ENCODE measurements at regions not wholly inside any gene's neighbourhood (a gene's known extent, or its start where the extent isn't known, plus 50 kb on each side); places are given as distances from the start of the nearest gene placed in this dataset.

DNA sequence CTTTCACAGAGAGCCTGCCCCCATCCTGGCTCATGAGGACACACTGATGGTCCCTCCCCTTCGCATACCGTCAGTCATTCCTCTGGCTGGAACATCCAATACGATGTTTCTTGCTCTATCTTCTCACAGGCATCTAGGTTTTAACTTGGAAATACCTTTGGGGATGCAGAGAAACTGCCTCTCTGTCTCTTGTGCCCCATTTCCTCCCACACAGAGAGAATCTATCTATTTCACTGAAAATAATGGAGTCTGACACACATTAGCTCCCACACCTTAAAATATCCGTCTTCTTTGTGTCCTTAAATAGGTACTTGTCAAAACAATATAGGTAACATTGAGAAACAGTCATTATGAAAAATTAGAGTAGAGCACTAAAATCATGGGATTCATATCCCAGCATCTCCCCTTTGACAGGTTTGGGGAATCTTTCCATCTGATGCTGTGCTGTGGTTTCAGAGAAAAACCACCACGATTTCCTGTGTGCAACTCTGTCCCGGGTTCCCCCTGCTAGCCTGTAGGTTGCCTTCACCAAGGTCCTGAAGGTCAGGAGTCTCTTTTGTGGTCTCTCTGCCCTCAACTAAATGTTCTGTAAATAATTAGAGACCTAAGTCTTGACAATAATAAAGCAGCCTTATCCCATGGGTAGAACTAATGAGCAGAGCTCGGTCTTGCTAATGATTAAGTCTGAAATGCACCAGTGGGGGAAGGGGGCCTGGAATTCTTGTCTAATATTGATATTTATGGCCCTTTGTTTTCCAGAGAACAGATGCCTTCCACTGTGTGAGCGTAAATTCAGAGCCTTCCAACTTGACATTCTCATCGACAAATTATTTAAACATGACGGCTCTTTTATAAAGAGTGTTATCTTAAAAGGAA lies 371.0 kb downstream of the ICE1 start:
- Mint-ChIP-seq H3K27me3 (ENCODE audit: low read depth) (peaks cover 6% of the 10 kb centered on the region), H3K36me3 (ENCODE audit: low read depth) (no peaks in the 10 kb centered on the region), H3K27ac (ENCODE audit: unreplicated experiment) (peak overlapping the region; percentile 16), H3K9me3 (no peaks in the 10 kb centered on the region), H3K4me1 (peaks cover 14% of the 10 kb centered on the region), H3K4me3 (no peak overlapping the region)
- no peak for TF ChIP-seq CTCF (conservative IDR thresholded peaks at IDR 0.05)
- no peak for DNase-seq (ENCODE audit: low read depth, low spot score)

GRCh38 chr5:5792106-5792505 lies 369.6 kb downstream of the ICE1 start:
- Mint-ChIP-seq H3K36me3 (ENCODE audit: low read depth) (no peaks in the 10 kb centered on the region), H3K27me3 (ENCODE audit: low read depth) (peaks cover 6% of the 10 kb centered on the region), H3K27ac (ENCODE audit: unreplicated experiment) (no peak overlapping the region), H3K4me1 (peaks cover 14% of the 10 kb centered on the region), H3K9me3 (no peaks in the 10 kb centered on the region), H3K4me3 (no peak overlapping the region)
- no peak for DNase-seq (ENCODE audit: low read depth, low spot score)
- TF ChIP-seq CTCF (conservative IDR thresholded peaks at IDR 0.05), result no peak

- Mint-ChIP-seq H3K36me3 (ENCODE audit: low read depth) (no peaks in the 10 kb centered on the region), H3K4me3 (no peak overlapping the region), H3K27me3 (ENCODE audit: low read depth) (peaks cover 6% of the 10 kb centered on the region), H3K27ac (ENCODE audit: unreplicated experiment) (no peak overlapping the region), H3K4me1 (peaks cover 12% of the 10 kb centered on the region), H3K9me3 (peaks cover 5% of the 10 kb centered on the region)
- TF ChIP-seq CTCF (conservative IDR thresholded peaks at IDR 0.05), result no peak
- DNase-seq (ENCODE audit: low read depth, low spot score), result no peak
Observed at GRCh38 chr5:5788793-5789192, 366.3 kb downstream of the ICE1 start.

- Mint-ChIP-seq H3K36me3 (ENCODE audit: low read depth) (no peaks in the 10 kb centered on the region), H3K4me1 (peaks cover 9% of the 10 kb centered on the region), H3K4me3 (no peak overlapping the region), H3K27me3 (ENCODE audit: low read depth) (peaks cover 4% of the 10 kb centered on the region), H3K9me3 (peaks cover 5% of the 10 kb centered on the region), H3K27ac (ENCODE audit: unreplicated experiment) (peak overlapping the region; percentile 28)
- TF ChIP-seq CTCF (conservative IDR thresholded peaks at IDR 0.05), result no peak
- no peak for DNase-seq (ENCODE audit: low read depth, low spot score)
Observed at GRCh38 chr5:5787373-5787772, 364.9 kb downstream of the ICE1 start.

- H3K9me3 Mint-ChIP-seq, result peaks cover 8% of the 10 kb centered on the region
- DNase-seq (ENCODE audit: low read depth, low spot score), result no peak
- H3K36me3 Mint-ChIP-seq (ENCODE audit: low read depth), result no peaks in the 10 kb centered on the region
- H3K4me3 Mint-ChIP-seq, result no peak overlapping the region
- no peak for TF ChIP-seq CTCF (conservative IDR thresholded peaks at IDR 0.05)
- peaks cover 3% of the 10 kb centered on the region for H3K27me3 Mint-ChIP-seq (ENCODE audit: low read depth)
- no peak overlapping the region for H3K27ac Mint-ChIP-seq (ENCODE audit: unreplicated experiment)
- peaks cover 9% of the 10 kb centered on the region for H3K4me1 Mint-ChIP-seq
Observed at GRCh38 chr5:5784101-5784500, 361.6 kb downstream of the ICE1 start.
